Activated T-cell treated with anti-CD3 and anti-CD28 coated beads, Interleukin-2, amount 50 U/mL, for 4 hours (primary cell): ENCODE measurements at regions not wholly inside any gene's neighbourhood (a gene's known extent, or its start where the extent isn't known, plus 50 kb on each side); places are given as distances from the start of the nearest gene placed in this dataset.

Experiments used
- ATAC-seq, 2 donors: fragments of 200-7000 bp; cut with Tn5 transposase; one replicate each; pipeline ENCODE4 v1.10.0; 2021
- DNase-seq: peaks from one replicate; pipeline ENCODE4 v3.0.0-alpha.2; 2020
- H3K27me3 Mint-ChIP-seq: one replicate; pipeline ENCODE4 v1.8.0; 2021; ENCODE audit warnings: low read depth, mixed read lengths
- H3K36me3 Mint-ChIP-seq: one replicate; pipeline ENCODE4 v1.8.0; 2022; ENCODE audit warnings: mixed read lengths; ENCODE audit not compliant: insufficient read depth
- H3K4me1 Mint-ChIP-seq: one replicate; pipeline ENCODE4 v1.8.0; 2021; ENCODE audit warnings: low read depth, mixed read lengths
- H3K4me3 Mint-ChIP-seq: one replicate; pipeline ENCODE4 v1.8.0; 2021; ENCODE audit warnings: mild to moderate bottlenecking, moderate library complexity, mixed read lengths
- H3K9me3 Mint-ChIP-seq: one replicate; pipeline ENCODE4 v1.8.0; 2021; ENCODE audit warnings: mixed read lengths

- no peak for ATAC-seq
- Mint-ChIP-seq H3K4me3 (no peak overlapping the region), H3K4me1 (no peaks in the 10 kb centered on the region), H3K27me3 (no peaks in the 10 kb centered on the region), H3K36me3 (no peaks in the 10 kb centered on the region), H3K9me3 (peaks cover 5% of the 10 kb centered on the region)
- no peak for DNase-seq
Observed at GRCh38 chr2:17272170-17272569, 246.1 kb downstream of the RAD51AP2 start.

- Mint-ChIP-seq H3K9me3 (peaks cover 5% of the 10 kb centered on the region), H3K4me3 (no peak overlapping the region), H3K4me1 (no peaks in the 10 kb centered on the region), H3K27me3 (no peaks in the 10 kb centered on the region), H3K36me3 (no peaks in the 10 kb centered on the region)
- ATAC-seq (no peak), DNase-seq (no peak)
Observed at GRCh38 chr2:17271416-17271815, 246.8 kb downstream of the RAD51AP2 start.

GRCh38 chr2:17270894-17271293 is 247.3 kb downstream of the RAD51AP2 start:
- H3K4me3 Mint-ChIP-seq: no peak overlapping the region
- no peak for ATAC-seq

GRCh38 chr2:17263570-17263968 is 254.7 kb downstream of the RAD51AP2 start:
- Mint-ChIP-seq H3K9me3 (no peaks in the 10 kb centered on the region), H3K36me3 (no peaks in the 10 kb centered on the region), H3K4me1 (no peaks in the 10 kb centered on the region), H3K27me3 (no peaks in the 10 kb centered on the region), H3K4me3 (no peak overlapping the region)
- DNase-seq (no peak), ATAC-seq (no peak)

More at GRCh38 chr2:17270894-17271293, 247.3 kb downstream of the RAD51AP2 start:
- Mint-ChIP-seq H3K36me3 (no peaks in the 10 kb centered on the region), H3K4me1 (no peaks in the 10 kb centered on the region), H3K9me3 (peaks cover 5% of the 10 kb centered on the region), H3K27me3 (no peaks in the 10 kb centered on the region)
- no peak for DNase-seq

- no peak overlapping the region for H3K4me3 Mint-ChIP-seq
- H3K9me3 Mint-ChIP-seq: no peaks in the 10 kb centered on the region
- DNase-seq (no peak), ATAC-seq (no peak)
- no peaks in the 10 kb centered on the region for H3K36me3 Mint-ChIP-seq
- no peaks in the 10 kb centered on the region for H3K27me3 Mint-ChIP-seq
- H3K4me1 Mint-ChIP-seq: no peaks in the 10 kb centered on the region
Observed at GRCh38 chr2:17262854-17263569, 255.2 kb downstream of the RAD51AP2 start.

GRCh38 chr2:17259613-17260012 is 258.6 kb downstream of the RAD51AP2 start:
- ATAC-seq: no peak
- no peak overlapping the region for H3K4me3 Mint-ChIP-seq
- no peak for DNase-seq
- H3K36me3 Mint-ChIP-seq: no peaks in the 10 kb centered on the region
- no peaks in the 10 kb centered on the region for H3K27me3 Mint-ChIP-seq
- peaks cover 3% of the 10 kb centered on the region for H3K9me3 Mint-ChIP-seq
- no peaks in the 10 kb centered on the region for H3K4me1 Mint-ChIP-seq

- Mint-ChIP-seq H3K36me3 (no peaks in the 10 kb centered on the region), H3K4me1 (no peaks in the 10 kb centered on the region), H3K9me3 (peaks cover 3% of the 10 kb centered on the region), H3K27me3 (no peaks in the 10 kb centered on the region), H3K4me3 (no peak overlapping the region)
- ATAC-seq: no peak
- DNase-seq: no peak
Observed at GRCh38 chr2:17258861-17259260, 259.4 kb downstream of the RAD51AP2 start.

- ATAC-seq: no peak
- Mint-ChIP-seq H3K9me3 (peaks cover 3% of the 10 kb centered on the region), H3K4me3 (no peak overlapping the region), H3K36me3 (no peaks in the 10 kb centered on the region), H3K27me3 (no peaks in the 10 kb centered on the region), H3K4me1 (no peaks in the 10 kb centered on the region)
- no peak for DNase-seq
Observed at GRCh38 chr2:17257189-17257909, 260.9 kb downstream of the RAD51AP2 start.

GRCh38 chr2:17255071-17255470 is 263.2 kb downstream of the RAD51AP2 start:
- Mint-ChIP-seq H3K4me3 (no peak overlapping the region), H3K9me3 (peaks cover 8% of the 10 kb centered on the region), H3K27me3 (no peaks in the 10 kb centered on the region), H3K4me1 (no peaks in the 10 kb centered on the region), H3K36me3 (no peaks in the 10 kb centered on the region)
- DNase-seq (no peak), ATAC-seq (no peak)

GRCh38 chr2:17254421-17254820 is 263.8 kb downstream of the RAD51AP2 start:
- no peaks in the 10 kb centered on the region for H3K4me1 Mint-ChIP-seq
- H3K9me3 Mint-ChIP-seq: peaks cover 8% of the 10 kb centered on the region
- no peak overlapping the region for H3K4me3 Mint-ChIP-seq
- no peak for ATAC-seq
- no peak for DNase-seq
- no peaks in the 10 kb centered on the region for H3K27me3 Mint-ChIP-seq
- H3K36me3 Mint-ChIP-seq: no peaks in the 10 kb centered on the region

- H3K27me3 Mint-ChIP-seq: no peaks in the 10 kb centered on the region
- DNase-seq (no peak), ATAC-seq (no peak)
- H3K4me3 Mint-ChIP-seq: no peak overlapping the region
- no peaks in the 10 kb centered on the region for H3K4me1 Mint-ChIP-seq
- H3K9me3 Mint-ChIP-seq: peaks cover 8% of the 10 kb centered on the region
- no peaks in the 10 kb centered on the region for H3K36me3 Mint-ChIP-seq
Observed at GRCh38 chr2:17252258-17252657, 266.0 kb downstream of the RAD51AP2 start.

GRCh38 chr2:17251171-17251570 is 267.1 kb downstream of the RAD51AP2 start:
- Mint-ChIP-seq H3K27me3 (no peaks in the 10 kb centered on the region), H3K4me3 (no peak overlapping the region), H3K36me3 (no peaks in the 10 kb centered on the region), H3K9me3 (peaks cover 6% of the 10 kb centered on the region), H3K4me1 (no peaks in the 10 kb centered on the region)
- DNase-seq: no peak
- no peak for ATAC-seq

- no peak for ATAC-seq
- H3K27me3 Mint-ChIP-seq: no peaks in the 10 kb centered on the region
Observed at GRCh38 chr2:17249249-17249648, 269.0 kb downstream of the RAD51AP2 start.

GRCh38 chr2:17245906-17246305 is 272.3 kb downstream of the RAD51AP2 start:
- ATAC-seq (no peak), DNase-seq (no peak)
- Mint-ChIP-seq H3K4me1 (no peaks in the 10 kb centered on the region), H3K9me3 (peaks cover 9% of the 10 kb centered on the region), H3K36me3 (no peaks in the 10 kb centered on the region), H3K27me3 (no peaks in the 10 kb centered on the region), H3K4me3 (no peak overlapping the region)

More at GRCh38 chr2:17249249-17249648, 269.0 kb downstream of the RAD51AP2 start:
- Mint-ChIP-seq H3K9me3 (peaks cover 5% of the 10 kb centered on the region), H3K4me1 (no peaks in the 10 kb centered on the region), H3K36me3 (no peaks in the 10 kb centered on the region), H3K4me3 (no peak overlapping the region)
- no peak for DNase-seq

GRCh38 chr2:17242813-17243485 is 275.3 kb downstream of the RAD51AP2 start:
- no peaks in the 10 kb centered on the region for H3K36me3 Mint-ChIP-seq
- no peaks in the 10 kb centered on the region for H3K27me3 Mint-ChIP-seq
- peaks cover 6% of the 10 kb centered on the region for H3K9me3 Mint-ChIP-seq
- no peak overlapping the region for H3K4me3 Mint-ChIP-seq
- H3K4me1 Mint-ChIP-seq: no peaks in the 10 kb centered on the region
- DNase-seq (no peak), ATAC-seq (no peak)
